ENCODE measurements at regions not wholly inside any gene's neighbourhood (a gene's known extent, or its start where the extent isn't known, plus 50 kb on each side); places are given as distances from the start of the nearest gene placed in this dataset.

DNA sequence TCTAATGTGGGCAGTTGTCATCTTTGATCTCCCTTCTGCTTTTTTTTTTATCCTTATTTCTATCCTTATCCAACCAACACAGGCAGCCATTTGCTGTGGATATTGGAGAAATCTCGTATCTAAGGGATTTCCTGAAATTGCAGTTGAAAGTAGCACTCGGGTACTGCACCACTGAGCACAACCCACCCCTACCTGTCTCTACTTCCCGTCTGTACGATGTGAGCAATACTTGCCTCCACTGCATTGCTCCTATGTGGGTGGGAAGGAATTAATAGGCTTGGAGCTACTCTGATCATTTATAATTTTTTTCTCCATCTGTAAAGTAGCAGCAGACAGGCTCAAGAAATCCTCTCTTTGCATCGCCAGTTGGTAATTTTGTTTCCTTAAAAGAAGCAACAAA, 300.4 kb downstream of the SNAPC1 start:
- TF ChIP-seq, protein P1, sequence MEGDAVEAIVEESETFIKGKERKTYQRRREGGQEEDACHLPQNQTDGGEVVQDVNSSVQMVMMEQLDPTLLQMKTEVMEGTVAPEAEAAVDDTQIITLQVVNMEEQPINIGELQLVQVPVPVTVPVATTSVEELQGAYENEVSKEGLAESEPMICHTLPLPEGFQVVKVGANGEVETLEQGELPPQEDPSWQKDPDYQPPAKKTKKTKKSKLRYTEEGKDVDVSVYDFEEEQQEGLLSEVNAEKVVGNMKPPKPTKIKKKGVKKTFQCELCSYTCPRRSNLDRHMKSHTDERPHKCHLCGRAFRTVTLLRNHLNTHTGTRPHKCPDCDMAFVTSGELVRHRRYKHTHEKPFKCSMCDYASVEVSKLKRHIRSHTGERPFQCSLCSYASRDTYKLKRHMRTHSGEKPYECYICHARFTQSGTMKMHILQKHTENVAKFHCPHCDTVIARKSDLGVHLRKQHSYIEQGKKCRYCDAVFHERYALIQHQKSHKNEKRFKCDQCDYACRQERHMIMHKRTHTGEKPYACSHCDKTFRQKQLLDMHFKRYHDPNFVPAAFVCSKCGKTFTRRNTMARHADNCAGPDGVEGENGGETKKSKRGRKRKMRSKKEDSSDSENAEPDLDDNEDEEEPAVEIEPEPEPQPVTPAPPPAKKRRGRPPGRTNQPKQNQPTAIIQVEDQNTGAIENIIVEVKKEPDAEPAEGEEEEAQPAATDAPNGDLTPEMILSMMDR (IDR thresholded peaks at IDR 0.05) = no peak

DNA sequence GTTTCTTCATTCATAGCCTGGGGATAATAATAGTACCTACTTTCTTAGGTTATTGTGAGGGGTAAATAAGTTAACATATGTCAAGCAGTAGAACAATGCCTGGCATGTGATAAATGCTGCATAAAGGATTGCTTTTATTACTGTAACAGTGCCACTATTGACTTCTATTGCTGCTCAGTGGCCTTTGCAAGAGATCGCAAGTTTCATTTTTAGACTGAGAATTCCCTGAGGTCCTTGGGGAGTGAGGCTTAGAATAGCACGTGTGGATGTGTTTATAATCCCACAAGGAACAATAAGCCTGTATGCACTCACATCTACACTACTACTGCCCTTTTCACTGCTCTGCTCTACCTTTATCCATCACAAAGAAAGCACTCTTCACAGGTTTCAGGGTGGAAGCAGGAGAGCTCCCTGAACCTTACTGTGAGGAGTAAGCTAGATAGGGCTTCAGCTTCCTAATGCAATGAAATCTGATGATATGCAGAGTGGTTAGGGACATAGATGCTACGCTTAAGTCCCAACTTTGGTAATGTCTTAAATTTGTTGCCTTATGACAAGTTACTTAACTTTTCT, 302.6 kb downstream of the SNAPC1 start:
- TF ChIP-seq, protein P1 (IDR thresholded peaks at IDR 0.05) = no peak

DNA sequence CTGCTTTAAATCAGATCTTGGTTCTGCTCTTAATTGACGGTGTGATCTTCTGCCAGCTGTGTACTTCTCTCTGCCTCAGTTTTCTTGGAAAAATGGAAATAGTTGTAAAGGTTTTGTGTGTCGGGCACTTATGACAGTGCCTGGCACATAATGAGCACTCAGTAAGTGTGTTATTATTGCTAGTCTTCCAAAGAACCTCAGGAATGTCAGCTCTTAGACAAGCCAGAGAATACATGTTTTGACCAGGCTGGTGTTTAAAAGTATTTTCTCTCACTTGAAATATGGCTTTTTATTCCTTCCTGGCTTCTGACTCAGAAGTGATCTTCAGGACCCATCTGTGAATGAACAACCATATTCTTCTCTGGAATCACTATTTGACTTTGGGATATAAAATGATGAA, 304.1 kb downstream of the SNAPC1 start:
- TF ChIP-seq, protein P1 (IDR thresholded peaks at IDR 0.05) = no peak

DNA sequence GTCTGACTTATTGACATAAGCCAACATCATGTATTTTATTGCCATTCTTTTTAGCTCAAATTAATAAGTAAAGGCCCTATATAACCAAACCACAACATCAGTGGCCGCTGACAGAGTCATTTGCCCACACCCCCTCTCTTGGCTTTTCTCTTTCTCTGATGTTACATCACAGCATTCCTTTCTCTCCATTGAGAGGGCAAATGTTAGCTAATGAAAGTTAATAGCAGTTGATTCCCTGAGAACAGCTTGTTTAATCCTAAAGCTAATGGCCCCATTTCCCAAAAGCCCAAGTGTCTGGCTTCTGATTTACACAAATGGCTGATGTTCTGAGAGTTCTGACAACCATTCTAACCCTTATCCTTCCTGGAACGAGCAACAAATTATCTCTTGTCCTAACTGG, 308.8 kb downstream of the SNAPC1 start:
- TF ChIP-seq, protein P1 (IDR thresholded peaks at IDR 0.05) = no peak

DNA sequence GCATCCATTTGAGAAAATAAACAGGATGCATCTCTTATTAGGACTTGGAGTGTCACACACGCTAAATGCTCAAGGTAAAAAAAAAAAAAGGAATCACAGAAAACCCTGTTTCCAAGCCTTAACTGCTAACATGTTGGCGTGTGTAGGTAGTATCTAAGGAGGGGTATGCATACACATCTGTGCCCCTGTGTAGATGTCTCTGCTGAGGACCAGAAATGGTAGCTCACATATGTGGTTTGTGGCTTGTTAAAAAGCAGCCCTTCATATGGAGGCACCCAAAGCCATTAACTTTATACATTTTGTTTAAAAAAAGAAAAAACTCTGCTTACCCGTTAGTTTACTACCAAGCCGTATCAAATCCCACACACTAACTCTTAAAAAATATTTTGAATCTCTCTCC, 314.1 kb downstream of the SNAPC1 start:
- TF ChIP-seq, protein P1 (IDR thresholded peaks at IDR 0.05) = no peak

DNA sequence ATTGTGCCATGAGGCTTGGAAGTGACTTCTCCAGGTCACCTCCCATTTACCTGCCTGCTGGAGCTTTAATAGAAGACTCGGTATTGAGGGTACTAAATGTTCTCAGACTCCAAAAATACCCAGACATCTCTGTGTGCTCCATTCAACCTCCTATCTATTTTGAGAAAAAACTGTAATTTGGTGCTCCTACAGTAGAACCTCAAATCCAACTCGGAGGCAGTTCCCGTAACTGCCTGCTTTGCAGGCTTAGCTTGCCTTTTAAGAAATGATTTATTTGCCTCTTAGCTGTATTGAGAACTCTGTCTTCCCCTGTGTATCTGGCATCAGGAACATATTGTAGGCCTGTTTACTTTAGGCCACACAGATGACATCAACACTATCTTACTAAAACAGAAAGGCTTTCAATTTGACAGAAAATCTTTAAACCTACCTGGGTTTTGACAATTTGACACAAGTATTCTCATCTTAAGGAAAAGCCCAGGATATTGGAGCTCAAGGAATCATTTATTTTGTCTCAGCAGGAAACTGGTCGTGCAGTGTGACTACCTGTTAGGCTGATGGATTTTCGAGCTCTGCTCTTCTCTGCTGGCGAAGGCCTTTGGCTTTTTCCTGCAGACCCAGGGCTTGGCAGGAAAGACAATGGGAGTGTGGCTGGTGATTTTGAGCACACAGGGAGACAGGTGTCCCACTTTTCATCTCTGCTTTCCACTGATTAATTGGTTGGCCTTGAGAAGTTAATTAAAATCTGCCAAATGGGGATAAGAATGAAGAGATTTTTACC, 314.8 kb downstream of the SNAPC1 start:
- TF ChIP-seq, protein P1 (IDR thresholded peaks at IDR 0.05) = no peak

- TF ChIP-seq, protein P1 (IDR thresholded peaks at IDR 0.05) = no peak
Observed at GRCh38 chr14:62077676-62078261, 315.5 kb downstream of the SNAPC1 start.

Measured in LNCAP (cell line).